ENCODE measurements at regions not wholly inside any gene's neighbourhood (a gene's known extent, or its start where the extent isn't known, plus 50 kb on each side); places are given as distances from the start of the nearest gene placed in this dataset.

- DNase-seq (ENCODE audit: low spot score) = no peak
Observed at GRCh38 chr4:104896660-104897645, 249.7 kb upstream of the TET2 start.

- DNase-seq (ENCODE audit: low spot score) = no peak
Observed at GRCh38 chr4:104899863-104900262, 246.8 kb upstream of the TET2 start.

GRCh38 chr4:104901438-104901837 lies 245.2 kb upstream of the TET2 start:
- DNase-seq (ENCODE audit: low spot score) = no peak

- DNase-seq (ENCODE audit: low spot score) = no peak
Observed at GRCh38 chr4:104901961-104902605, 244.6 kb upstream of the TET2 start.

GRCh38 chr4:104905065-104905464 lies 241.6 kb upstream of the TET2 start:
- DNase-seq (ENCODE audit: low spot score) = no peak

- DNase-seq (ENCODE audit: low spot score) = no peak
Observed at GRCh38 chr4:104905546-104905945, 241.1 kb upstream of the TET2 start.

- no peak for DNase-seq (ENCODE audit: low spot score)
Observed at GRCh38 chr4:104906276-104906675, 240.4 kb upstream of the TET2 start.

GRCh38 chr4:104907074-104907649 lies 239.5 kb upstream of the TET2 start:
- no peak for DNase-seq (ENCODE audit: low spot score)

GRCh38 chr4:104907991-104908390 lies 238.7 kb upstream of the TET2 start:
- no peak for DNase-seq (ENCODE audit: low spot score)

GRCh38 chr4:104909376-104909775 lies 237.3 kb upstream of the TET2 start:
- DNase-seq (ENCODE audit: low spot score) = no peak

- no peak for DNase-seq (ENCODE audit: low spot score)
Observed at GRCh38 chr4:104912518-104912917, 234.2 kb upstream of the TET2 start.

GRCh38 chr4:104915373-104915772 lies 231.3 kb upstream of the TET2 start:
- DNase-seq (ENCODE audit: low spot score) = no peak

- no peak for DNase-seq (ENCODE audit: low spot score)
Observed at GRCh38 chr4:104915864-104916263, 230.8 kb upstream of the TET2 start.

GRCh38 chr4:104919406-104919805 lies 227.3 kb upstream of the TET2 start:
- DNase-seq (ENCODE audit: low spot score) = no peak

- DNase-seq (ENCODE audit: low spot score) = no peak
Observed at GRCh38 chr4:104930298-104930697, 216.4 kb upstream of the TET2 start.

GRCh38 chr4:104930745-104931736 lies 215.6 kb upstream of the TET2 start:
- DNase-seq (ENCODE audit: low spot score) = peak; percentile 48

- DNase-seq (ENCODE audit: low spot score) = peak; percentile 20
Observed at GRCh38 chr4:104938624-104939023, 208.1 kb upstream of the TET2 start.

- DNase-seq (ENCODE audit: low spot score) = no peak
Observed at GRCh38 chr4:104940927-104941326, 205.7 kb upstream of the TET2 start.

- no peak for DNase-seq (ENCODE audit: low spot score)
Observed at GRCh38 chr4:104941661-104942062, 205.0 kb upstream of the TET2 start.

GRCh38 chr4:104942990-104943743 lies 203.5 kb upstream of the TET2 start:
- peak; percentile 13 for DNase-seq (ENCODE audit: low spot score)

GRCh38 chr4:104944596-104944995 lies 202.1 kb upstream of the TET2 start:
- no peak for DNase-seq (ENCODE audit: low spot score)

Measured in CD4-positive, alpha-beta T cell treated with Interleukin-2 at 100 ng/mL for 4 hours (primary cell).